Activated CD8-positive, alpha-beta memory T cell treated with anti-CD3 and anti-CD28 coated beads, Interleukin-2, amount 50 U/mL, for 24 hours (primary cell): ENCODE measurements at regions not wholly inside any gene's neighbourhood (a gene's known extent, or its start where the extent isn't known, plus 50 kb on each side); places are given as distances from the start of the nearest gene placed in this dataset.
"Not testable (repeated sequence)": the region's sequence is repeated elsewhere in the genome, so short reads cannot be mapped to it uniquely, and the experiment has no call there.

Source experiments
- DNase-seq: peaks from one replicate; pipeline ENCODE4 v3.0.0-alpha.2; 2020; ENCODE audit errors: extremely low read depth

- DNase-seq = not testable (repeated sequence)
Observed at GRCh38 chr2:242108797-242109500, 239.4 kb downstream of the RTP5 start.

GRCh38 chr2:242109819-242110218 is 240.3 kb downstream of the RTP5 start:
- DNase-seq = not testable (repeated sequence)

- DNase-seq = not testable (repeated sequence)
Observed at GRCh38 chr2:242111954-242112353, 242.4 kb downstream of the RTP5 start.

GRCh38 chr2:242113492-242113891 is 244.0 kb downstream of the RTP5 start:
- not testable (repeated sequence) for DNase-seq

GRCh38 chr2:242116676-242117075 is 247.1 kb downstream of the RTP5 start:
- DNase-seq = not testable (repeated sequence)

GRCh38 chr2:242117305-242117704 is 247.8 kb downstream of the RTP5 start:
- DNase-seq = not testable (repeated sequence)

- DNase-seq = not testable (repeated sequence)
Observed at GRCh38 chr2:242119682-242120081, 250.2 kb downstream of the RTP5 start.

- DNase-seq = not testable (repeated sequence)
Observed at GRCh38 chr2:242130682-242131081, 261.2 kb downstream of the RTP5 start.

GRCh38 chr2:242159921-242160320 is 290.4 kb downstream of the RTP5 start:
- DNase-seq = not testable (repeated sequence)

- not testable (repeated sequence) for DNase-seq
Observed at GRCh38 chr2:242165115-242165514, 295.6 kb downstream of the RTP5 start.

GRCh38 chr2:242171290-242171689 is 301.8 kb downstream of the RTP5 start:
- not testable (repeated sequence) for DNase-seq
